SJSA1 (cell line): ENCODE measurements at regions not wholly inside any gene's neighbourhood (a gene's known extent, or its start where the extent isn't known, plus 50 kb on each side); places are given as distances from the start of the nearest gene placed in this dataset.

Experiments
- DNase-seq, 2 experiments: peaks; one replicate each; pipeline ENCODE4 v3.0.0-alpha.2; 2015 to 2020; ENCODE audit warnings: low spot score in 2 of 2, low read depth in 1 of 2
- H3K27ac ChIP-seq: fragments of 250-450 bp; sonication (Bioruptor Pico); 2 replicates; pipeline ENCODE4 v1.5.1; 2020; ENCODE audit warnings: mild to moderate bottlenecking, moderate library complexity
- H3K27me3 ChIP-seq: fragments of 250-450 bp; sonication (Bioruptor Pico); replicated peaks from 2 replicates; pipeline ENCODE4 v1.5.1; 2020; ENCODE audit warnings: mild to moderate bottlenecking, moderate library complexity
- H3K36me3 ChIP-seq: fragments of 250-450 bp; sonication (Bioruptor Pico); 2 replicates; pipeline ENCODE4 v1.5.1; 2020; ENCODE audit warnings: mild to moderate bottlenecking
- H3K4me1 ChIP-seq: fragments of 250-450 bp; sonication (Bioruptor Pico); replicated peaks from 2 replicates; pipeline ENCODE4 v1.6.1; 2021; ENCODE audit warnings: mild to moderate bottlenecking
- H3K4me3 ChIP-seq: fragments of 250-450 bp; sonication (Bioruptor Pico); 2 replicates; pipeline ENCODE4 v1.5.1; 2020; ENCODE audit warnings: mild to moderate bottlenecking
- H3K9me3 ChIP-seq: fragments of 250-450 bp; sonication (Bioruptor Pico); replicated peaks from 2 replicates; pipeline ENCODE4 v1.5.1; 2020; ENCODE audit warnings: mild to moderate bottlenecking

DNA sequence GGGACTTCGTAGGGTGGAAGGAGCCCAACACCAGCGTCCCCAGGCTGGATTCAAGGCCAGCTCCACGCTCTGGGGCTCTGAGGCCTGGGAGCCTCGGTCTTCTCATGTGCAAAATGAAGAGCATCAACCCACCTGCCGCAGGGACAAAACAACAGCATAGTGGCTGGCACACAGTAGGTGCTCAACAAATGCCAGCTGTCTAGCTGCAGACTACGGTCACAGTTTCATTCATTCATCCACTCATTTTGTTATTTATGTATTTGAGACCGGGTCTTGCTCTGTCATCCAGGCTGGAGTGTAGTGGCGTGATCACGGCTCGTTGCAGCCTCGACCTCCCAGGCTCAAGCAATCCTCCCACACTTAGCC, 60.7 kb downstream of the CEBPB start:
- Histone ChIP-seq H3K27me3 (no peaks in the 10 kb centered on the region), H3K36me3 (no peaks in the 10 kb centered on the region), H3K4me1 (peaks cover 37% of the 10 kb centered on the region), H3K27ac (peak overlapping the region; percentile 81), H3K9me3 (no peaks in the 10 kb centered on the region), H3K4me3 (no peak overlapping the region)
- no peak for DNase-seq

DNA sequence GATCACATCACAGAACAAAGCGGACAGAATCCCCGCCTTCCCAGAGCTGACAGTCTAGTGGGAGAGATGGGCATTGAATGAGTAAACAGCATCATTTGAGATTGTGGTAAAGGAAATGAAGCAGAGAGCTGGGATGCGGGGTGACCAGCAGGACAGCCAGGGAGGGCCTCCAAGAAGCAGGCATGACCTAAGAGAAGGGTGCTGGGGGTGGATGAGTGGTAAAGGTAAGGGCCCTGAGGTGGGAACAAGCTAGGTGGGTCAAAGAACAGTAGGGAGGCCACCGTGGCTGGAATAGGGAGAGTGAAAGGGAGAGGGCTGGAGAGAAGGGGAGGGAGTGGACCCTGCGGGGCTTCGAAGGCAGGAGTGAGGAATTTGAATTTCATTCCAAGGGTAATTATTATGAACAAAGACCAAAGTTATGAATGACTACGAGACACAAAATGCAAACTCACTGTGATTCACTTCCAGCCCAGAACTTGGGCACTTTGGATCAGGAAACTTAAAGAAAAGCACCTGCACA, 61.4 kb downstream of the CEBPB start:
- DNase-seq = peak; percentile 62 to 74

DNA sequence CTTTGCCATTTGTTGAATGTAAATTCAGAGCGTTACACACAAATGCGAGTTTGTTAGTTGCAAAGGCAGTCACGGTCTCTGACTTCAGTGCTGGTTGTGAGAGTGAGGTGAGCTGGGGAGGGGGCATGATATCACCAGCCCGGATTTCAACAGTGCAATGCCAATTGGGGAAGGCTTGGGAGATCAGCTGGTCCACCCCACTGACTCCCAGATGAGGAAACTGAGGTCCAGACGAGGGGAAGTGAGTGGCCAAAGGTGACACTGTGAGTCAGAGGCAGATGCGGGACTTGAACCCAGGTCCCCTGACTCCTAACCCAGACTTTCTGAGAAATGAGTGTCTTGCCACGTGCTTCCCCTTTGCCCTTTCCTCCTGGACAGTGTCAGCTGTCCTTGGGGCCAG, 62.1 kb downstream of the CEBPB start:
- H3K27ac ChIP-seq = peak overlapping the region; percentile 81

More for the DNA sequence above, 61.4 kb downstream of the CEBPB start:
- Histone ChIP-seq H3K27me3 (no peaks in the 10 kb centered on the region), H3K27ac (peak overlapping the region; percentile 81), H3K4me3 (no peak overlapping the region), H3K9me3 (no peaks in the 10 kb centered on the region), H3K36me3 (no peaks in the 10 kb centered on the region), H3K4me1 (peaks cover 30% of the 10 kb centered on the region)

DNA sequence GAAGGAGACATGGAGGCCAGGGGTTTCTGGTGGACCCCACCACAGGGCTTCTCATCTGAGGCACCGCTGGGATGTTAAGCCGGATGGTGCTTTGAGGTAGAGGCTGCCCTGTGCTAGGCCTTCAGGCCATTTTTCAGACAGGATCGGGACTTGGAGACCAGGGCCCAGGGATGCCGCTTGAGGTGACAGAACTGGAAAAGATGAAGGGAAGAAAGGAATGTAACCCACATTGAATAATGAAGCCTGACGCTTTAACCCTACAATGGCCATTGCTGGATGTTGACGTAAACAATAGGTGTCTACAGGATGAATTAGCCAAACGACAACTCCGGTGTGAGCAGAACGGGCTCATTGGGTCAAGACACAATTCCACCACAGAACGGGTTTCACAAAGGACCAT, 62.5 kb downstream of the CEBPB start:
- no peak overlapping the region for H3K4me3 ChIP-seq
- H3K27ac ChIP-seq = no peak overlapping the region; the same call in 1 of the 2 replicates
- H3K4me1 ChIP-seq = peaks cover 19% of the 10 kb centered on the region
- no peaks in the 10 kb centered on the region for H3K36me3 ChIP-seq
- H3K9me3 ChIP-seq = no peaks in the 10 kb centered on the region
- no peaks in the 10 kb centered on the region for H3K27me3 ChIP-seq
- DNase-seq = no peak

More for the DNA sequence above, 62.1 kb downstream of the CEBPB start:
- Histone ChIP-seq H3K9me3 (no peaks in the 10 kb centered on the region), H3K36me3 (no peaks in the 10 kb centered on the region), H3K4me3 (no peak overlapping the region), H3K4me1 (peaks cover 23% of the 10 kb centered on the region), H3K27me3 (no peaks in the 10 kb centered on the region)
- no peak for DNase-seq

DNA sequence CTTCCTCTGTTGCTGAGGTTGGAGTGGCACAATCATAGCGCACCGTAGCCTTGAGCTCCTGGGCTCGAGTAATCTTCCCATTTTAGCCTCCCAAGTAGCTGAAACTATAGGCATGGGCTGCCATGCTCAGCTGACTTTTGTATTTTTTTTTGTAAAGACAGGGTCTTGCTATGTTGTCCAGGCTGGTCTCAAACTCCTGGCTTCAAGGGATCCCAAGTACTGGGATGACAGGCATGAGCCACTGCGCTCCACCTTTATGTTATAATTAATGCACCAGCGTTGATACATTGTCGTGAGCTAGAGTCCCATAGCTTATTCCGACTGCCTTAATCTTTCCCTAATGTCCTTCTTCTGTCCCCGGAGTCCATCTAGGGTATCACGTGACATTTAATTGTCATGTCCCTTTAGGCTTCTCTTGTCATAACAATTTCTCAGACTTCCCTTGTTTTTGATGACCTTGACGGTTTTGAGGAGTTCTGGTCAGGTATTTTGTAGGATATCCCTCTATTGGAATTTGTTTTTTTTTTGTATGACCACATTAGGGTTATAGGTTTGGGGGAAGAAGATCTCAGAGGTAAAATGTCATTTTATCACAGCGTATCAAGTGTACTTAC, 63.9 kb downstream of the CEBPB start:
- H3K9me3 ChIP-seq = no peaks in the 10 kb centered on the region
- no peak overlapping the region for H3K4me3 ChIP-seq
- peaks cover 18% of the 10 kb centered on the region for H3K4me1 ChIP-seq
- no peak overlapping the region for H3K27ac ChIP-seq
- no peak for DNase-seq
- no peaks in the 10 kb centered on the region for H3K36me3 ChIP-seq
- no peaks in the 10 kb centered on the region for H3K27me3 ChIP-seq

DNA sequence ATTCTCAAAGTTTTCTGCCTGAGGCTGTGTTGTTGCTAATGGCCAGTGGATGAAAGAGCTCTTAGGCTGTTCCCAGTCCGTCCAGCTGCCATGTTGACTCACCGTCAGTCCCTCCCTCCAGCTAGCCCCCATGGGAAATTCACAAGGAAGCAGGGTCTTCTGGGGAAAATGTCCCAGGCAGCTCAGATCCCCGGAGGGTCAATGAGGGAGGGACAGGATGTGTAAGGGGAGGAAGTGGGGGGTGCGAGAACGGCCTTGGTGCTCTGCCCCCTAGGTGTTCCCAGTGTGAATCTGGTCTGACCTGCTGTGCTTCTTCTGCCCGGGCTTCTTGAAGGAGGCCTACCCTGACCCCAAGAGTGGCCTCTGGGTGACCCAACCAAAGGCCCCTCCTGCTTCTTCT, 65.9 kb downstream of the CEBPB start:
- Histone ChIP-seq H3K4me3 (no peak overlapping the region), H3K27ac (no peak overlapping the region), H3K36me3 (no peaks in the 10 kb centered on the region), H3K4me1 (peaks cover 30% of the 10 kb centered on the region), H3K27me3 (no peaks in the 10 kb centered on the region), H3K9me3 (no peaks in the 10 kb centered on the region)
- no peak for DNase-seq

DNA sequence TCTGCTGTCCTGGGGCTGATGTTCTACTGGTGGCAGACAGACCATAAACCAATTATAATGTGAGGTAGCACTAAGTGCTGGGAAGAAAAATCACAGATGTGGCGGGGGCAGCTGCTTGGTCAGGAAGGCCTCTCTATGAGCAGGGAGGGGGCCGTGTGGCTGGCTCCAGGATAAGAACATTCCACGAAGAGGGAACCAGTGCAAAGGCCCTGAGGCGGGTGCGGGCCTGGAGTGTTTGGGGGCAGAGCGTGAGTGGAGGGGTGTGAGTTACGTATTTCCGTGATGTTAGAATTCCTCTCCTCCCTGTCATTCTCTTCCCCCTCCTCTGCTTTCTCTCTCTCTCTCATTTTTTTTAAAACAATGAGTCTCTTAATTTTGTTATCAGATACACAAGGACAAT, 67.2 kb downstream of the CEBPB start:
- Histone ChIP-seq H3K4me1 (peaks cover 23% of the 10 kb centered on the region), H3K36me3 (no peaks in the 10 kb centered on the region), H3K27ac (no peak overlapping the region), H3K4me3 (no peak overlapping the region), H3K27me3 (no peaks in the 10 kb centered on the region), H3K9me3 (no peaks in the 10 kb centered on the region)
- DNase-seq = no peak

DNA sequence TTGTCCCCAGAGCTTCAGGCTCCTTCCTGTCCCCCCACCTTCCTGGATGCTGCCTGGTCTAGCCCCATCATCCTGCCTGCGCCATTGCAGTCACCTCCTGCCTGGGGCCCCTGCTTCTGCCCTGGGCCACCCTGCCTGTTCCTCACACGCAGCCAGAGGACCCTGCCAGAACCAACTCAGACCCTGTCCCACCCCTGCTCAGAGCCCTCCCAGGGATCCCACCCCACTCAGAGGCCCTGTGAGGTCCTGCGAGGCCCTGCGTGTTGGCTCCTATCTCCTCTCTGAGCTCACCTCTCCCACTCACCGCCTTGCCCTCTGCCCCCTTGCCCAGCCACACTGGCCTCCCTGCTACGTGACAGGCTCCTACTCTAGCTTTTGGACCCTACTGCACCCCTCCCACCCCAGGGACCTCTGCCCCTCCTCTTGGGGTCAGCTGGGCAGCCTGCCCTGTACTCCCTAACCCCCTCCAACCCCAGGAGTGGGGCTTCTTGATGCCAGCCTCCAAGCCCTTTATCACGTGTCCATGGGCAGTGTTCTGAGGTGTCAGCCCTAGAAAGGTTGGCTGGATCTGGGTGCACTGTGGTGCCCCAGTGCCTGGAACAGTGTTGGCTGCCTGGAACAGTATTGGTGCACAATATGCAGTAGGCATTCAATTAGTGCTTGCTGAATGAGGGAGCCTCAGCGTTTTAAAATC, 68.3 kb downstream of the CEBPB start:
- no peaks in the 10 kb centered on the region for H3K27me3 ChIP-seq
- H3K4me3 ChIP-seq = no peak overlapping the region
- peaks cover 23% of the 10 kb centered on the region for H3K4me1 ChIP-seq
- H3K9me3 ChIP-seq = no peaks in the 10 kb centered on the region
- no peak overlapping the region for H3K27ac ChIP-seq
- no peaks in the 10 kb centered on the region for H3K36me3 ChIP-seq
- no peak for DNase-seq

DNA sequence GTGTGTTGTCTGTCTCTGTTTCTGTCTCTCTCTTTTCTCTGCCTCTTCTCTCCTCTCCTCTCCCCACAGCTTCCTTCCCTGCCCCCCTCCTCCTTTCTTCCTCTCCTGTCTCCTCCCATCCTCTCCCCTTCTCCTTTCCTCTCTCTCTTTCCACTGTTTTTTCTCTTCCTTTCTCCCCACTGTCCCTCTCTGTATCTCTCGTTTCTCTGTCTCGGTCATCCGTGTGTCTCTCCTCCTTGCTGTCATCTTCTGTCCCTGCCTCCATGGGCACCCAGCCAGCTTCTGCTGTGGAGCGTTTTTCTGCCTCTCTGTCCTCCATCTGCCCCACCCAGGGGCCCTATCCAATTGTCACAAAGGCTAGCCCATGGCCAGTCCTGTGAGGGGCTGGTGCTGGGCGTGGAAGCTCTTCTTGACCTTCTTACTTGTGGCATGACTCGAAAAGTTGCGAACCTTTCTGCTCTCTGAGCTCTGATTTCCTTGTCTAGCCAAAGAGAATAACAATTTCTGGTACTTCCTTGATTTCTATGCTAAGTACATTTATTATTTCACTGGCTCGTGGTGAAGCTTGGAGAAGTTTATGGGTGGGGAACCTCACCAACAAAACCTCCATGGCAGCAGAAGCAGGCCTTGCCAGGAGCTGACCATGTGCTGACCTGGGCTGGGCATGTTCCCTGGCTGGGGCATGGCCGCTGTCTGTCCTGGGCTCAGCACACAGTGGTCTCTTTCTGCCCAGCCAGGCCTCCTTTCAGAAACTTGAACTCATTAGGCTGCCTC, 69.3 kb downstream of the CEBPB start:
- no peaks in the 10 kb centered on the region for H3K27me3 ChIP-seq
- no peaks in the 10 kb centered on the region for H3K9me3 ChIP-seq
- no peak overlapping the region for H3K4me3 ChIP-seq
- no peak overlapping the region for H3K27ac ChIP-seq
- H3K4me1 ChIP-seq = peaks cover 23% of the 10 kb centered on the region
- H3K36me3 ChIP-seq = no peaks in the 10 kb centered on the region
- no peak for DNase-seq

DNA sequence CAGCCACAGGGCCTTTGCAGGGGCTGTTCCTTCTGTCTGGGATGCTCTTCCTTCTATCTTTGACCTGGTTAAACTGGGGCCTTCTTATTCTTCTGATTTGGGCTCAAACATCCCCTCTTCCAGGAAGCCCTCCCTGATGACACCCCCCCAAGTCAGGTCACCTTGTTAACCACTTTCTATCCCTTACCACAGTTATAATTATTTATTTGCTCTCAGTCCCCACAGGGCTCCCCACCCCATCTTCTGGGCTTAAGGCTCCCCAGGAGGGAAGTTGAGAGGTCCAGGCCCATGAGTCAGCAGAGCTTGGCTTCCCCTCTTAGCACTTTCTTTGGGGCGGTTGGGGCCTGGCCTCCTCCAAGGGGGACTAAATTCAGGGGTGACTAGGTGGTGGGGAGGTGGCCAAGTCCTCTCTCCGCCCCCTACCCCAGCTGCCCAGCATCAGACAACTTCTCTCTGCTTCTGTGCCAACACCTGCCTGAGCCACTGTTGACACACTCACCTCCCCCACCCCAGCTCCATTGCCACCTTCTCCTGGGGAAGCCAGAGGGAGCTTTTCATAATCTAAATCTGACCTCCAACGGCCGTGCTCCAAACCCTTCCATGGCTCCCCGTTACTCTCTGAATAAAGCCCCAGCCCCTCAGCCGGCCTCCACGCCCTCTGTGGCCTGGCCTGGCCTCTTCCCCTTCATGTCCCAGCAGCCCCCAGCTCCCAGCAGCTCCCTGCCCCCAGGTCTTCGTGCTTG, 70.0 kb downstream of the CEBPB start:
- H3K9me3 ChIP-seq = no peaks in the 10 kb centered on the region
- no peaks in the 10 kb centered on the region for H3K27me3 ChIP-seq
- DNase-seq = no peak
- peaks cover 23% of the 10 kb centered on the region for H3K4me1 ChIP-seq
- no peaks in the 10 kb centered on the region for H3K36me3 ChIP-seq
- no peak overlapping the region for H3K4me3 ChIP-seq
- H3K27ac ChIP-seq = no peak overlapping the region

DNA sequence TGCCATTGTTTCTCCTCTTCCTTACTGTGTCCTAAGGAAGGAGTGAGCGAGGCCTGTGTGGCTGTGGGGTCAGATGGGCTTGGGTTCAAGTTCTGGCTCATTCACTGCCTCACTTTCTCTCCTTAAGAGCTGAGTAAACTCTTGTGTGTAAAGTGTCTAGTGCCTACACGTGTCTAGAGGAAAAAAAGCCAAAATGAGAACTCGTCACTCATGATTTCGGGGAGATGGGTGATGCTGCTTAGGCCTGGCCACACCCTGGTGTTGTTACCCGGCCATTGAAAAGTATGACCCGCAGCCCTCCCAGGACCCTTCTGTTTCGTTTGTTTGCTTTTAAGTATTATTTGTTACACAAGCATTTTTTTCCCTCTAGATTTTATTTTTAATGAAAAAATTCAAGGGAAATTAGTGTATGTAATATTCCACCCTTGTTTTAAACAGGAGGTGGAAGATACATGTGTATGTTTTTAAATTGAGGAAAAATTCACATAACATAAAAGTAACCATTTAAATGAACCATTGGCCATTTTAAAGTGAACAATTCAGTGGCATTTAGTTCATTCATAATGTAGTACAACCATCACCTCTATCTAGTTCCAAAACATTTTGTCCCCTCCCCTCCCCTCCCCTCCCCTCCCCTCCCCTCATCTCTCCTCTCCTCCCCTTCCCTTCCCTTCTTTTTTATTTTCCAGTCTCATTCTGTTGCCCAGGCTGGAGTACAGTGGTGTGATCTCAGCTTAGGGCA, 71.0 kb downstream of the CEBPB start:
- H3K4me3 ChIP-seq = no peak overlapping the region
- H3K4me1 ChIP-seq = peaks cover 27% of the 10 kb centered on the region
- DNase-seq = no peak
- no peaks in the 10 kb centered on the region for H3K36me3 ChIP-seq
- H3K9me3 ChIP-seq = no peaks in the 10 kb centered on the region
- no peak overlapping the region for H3K27ac ChIP-seq
- no peaks in the 10 kb centered on the region for H3K27me3 ChIP-seq

DNA sequence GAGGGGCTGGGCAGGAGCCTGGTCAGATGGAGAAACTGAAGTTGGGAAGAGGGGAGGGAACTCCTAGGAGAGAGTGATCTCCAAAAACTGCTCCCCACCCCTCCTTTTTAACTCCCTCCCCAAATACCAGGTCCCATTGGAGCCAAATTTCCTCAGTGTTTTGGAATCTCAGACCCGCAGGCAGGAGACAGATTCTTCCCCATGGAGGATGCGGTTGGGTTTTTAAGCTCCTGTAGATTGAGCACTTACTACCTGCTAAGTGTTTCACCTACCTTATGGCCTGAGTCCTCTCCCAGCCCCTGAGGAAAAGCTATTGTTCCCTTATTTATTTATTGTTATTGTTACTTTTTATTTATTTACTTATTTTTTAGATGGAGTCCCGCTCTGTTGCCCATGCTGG, 73.2 kb downstream of the CEBPB start:
- H3K4me3 ChIP-seq = no peak overlapping the region

DNA sequence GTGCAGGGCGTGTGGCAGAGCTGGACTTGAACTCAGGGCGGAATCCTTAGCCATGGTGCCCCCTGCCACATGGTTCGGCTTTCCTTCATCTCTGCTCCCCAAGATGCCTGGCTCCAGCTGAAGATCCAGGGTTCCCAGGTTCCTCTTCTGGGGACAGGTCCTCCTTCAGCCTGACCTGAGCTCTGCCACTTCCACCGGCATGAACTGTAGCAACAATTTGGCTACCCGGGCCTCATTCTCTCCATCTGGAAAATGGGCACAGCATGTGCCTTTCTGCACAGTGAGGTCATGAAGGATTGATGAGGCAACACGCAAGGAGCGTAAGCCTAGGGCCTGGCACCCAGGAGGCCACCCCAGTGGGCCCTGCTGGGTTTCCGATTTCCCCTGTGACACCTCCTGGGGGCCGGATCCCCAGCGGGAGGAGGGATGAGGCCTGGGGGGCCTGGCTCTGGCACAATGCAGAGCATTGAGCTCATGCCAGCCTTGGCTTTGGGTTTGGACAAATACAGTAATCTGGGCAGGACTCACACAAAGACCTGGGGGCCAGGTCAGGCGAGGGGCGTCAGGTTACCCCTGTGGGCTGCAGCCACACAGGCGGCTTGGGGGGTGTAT, 74.0 kb downstream of the CEBPB start:
- no peak overlapping the region for H3K4me3 ChIP-seq
- peaks cover 37% of the 10 kb centered on the region for H3K4me1 ChIP-seq
- no peaks in the 10 kb centered on the region for H3K9me3 ChIP-seq
- H3K27me3 ChIP-seq = no peaks in the 10 kb centered on the region
- no peak overlapping the region for H3K27ac ChIP-seq
- no peaks in the 10 kb centered on the region for H3K36me3 ChIP-seq
- no peak for DNase-seq

More for the DNA sequence above, 73.2 kb downstream of the CEBPB start:
- no peak overlapping the region for H3K27ac ChIP-seq
- no peaks in the 10 kb centered on the region for H3K9me3 ChIP-seq
- H3K27me3 ChIP-seq = no peaks in the 10 kb centered on the region
- H3K4me1 ChIP-seq = peaks cover 40% of the 10 kb centered on the region
- no peaks in the 10 kb centered on the region for H3K36me3 ChIP-seq
- no peak for DNase-seq
